ENCODE measurements at regions not wholly inside any gene's neighbourhood (a gene's known extent, or its start where the extent isn't known, plus 50 kb on each side); places are given as distances from the start of the nearest gene placed in this dataset.

DNA sequence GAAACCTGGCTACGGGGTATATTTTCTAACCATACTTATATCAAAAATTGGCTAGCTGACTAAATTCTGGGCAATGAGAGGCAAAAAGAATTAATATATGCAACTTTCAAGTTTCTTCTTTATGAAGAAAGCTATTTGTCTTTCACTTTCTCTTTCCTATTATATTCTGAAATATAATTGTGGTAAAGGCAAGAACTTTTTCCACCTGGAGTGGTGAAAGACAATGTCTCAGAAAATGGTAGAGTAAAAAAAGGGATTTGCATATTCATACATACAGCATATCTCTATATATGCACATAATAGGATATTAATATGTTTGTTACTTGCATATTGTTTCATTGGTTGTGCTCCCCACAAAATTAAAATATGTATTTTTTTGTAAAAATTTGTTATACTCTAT, 793.8 kb downstream of the PLA2G4A start:
- TF ChIP-seq, protein P1, sequence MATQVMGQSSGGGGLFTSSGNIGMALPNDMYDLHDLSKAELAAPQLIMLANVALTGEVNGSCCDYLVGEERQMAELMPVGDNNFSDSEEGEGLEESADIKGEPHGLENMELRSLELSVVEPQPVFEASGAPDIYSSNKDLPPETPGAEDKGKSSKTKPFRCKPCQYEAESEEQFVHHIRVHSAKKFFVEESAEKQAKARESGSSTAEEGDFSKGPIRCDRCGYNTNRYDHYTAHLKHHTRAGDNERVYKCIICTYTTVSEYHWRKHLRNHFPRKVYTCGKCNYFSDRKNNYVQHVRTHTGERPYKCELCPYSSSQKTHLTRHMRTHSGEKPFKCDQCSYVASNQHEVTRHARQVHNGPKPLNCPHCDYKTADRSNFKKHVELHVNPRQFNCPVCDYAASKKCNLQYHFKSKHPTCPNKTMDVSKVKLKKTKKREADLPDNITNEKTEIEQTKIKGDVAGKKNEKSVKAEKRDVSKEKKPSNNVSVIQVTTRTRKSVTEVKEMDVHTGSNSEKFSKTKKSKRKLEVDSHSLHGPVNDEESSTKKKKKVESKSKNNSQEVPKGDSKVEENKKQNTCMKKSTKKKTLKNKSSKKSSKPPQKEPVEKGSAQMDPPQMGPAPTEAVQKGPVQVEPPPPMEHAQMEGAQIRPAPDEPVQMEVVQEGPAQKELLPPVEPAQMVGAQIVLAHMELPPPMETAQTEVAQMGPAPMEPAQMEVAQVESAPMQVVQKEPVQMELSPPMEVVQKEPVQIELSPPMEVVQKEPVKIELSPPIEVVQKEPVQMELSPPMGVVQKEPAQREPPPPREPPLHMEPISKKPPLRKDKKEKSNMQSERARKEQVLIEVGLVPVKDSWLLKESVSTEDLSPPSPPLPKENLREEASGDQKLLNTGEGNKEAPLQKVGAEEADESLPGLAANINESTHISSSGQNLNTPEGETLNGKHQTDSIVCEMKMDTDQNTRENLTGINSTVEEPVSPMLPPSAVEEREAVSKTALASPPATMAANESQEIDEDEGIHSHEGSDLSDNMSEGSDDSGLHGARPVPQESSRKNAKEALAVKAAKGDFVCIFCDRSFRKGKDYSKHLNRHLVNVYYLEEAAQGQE (IDR thresholded peaks at IDR 0.05; ENCODE audit: borderline replicate concordance), result no peak
- TF ChIP-seq, protein P2, sequence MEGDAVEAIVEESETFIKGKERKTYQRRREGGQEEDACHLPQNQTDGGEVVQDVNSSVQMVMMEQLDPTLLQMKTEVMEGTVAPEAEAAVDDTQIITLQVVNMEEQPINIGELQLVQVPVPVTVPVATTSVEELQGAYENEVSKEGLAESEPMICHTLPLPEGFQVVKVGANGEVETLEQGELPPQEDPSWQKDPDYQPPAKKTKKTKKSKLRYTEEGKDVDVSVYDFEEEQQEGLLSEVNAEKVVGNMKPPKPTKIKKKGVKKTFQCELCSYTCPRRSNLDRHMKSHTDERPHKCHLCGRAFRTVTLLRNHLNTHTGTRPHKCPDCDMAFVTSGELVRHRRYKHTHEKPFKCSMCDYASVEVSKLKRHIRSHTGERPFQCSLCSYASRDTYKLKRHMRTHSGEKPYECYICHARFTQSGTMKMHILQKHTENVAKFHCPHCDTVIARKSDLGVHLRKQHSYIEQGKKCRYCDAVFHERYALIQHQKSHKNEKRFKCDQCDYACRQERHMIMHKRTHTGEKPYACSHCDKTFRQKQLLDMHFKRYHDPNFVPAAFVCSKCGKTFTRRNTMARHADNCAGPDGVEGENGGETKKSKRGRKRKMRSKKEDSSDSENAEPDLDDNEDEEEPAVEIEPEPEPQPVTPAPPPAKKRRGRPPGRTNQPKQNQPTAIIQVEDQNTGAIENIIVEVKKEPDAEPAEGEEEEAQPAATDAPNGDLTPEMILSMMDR (IDR thresholded peaks at IDR 0.05; ENCODE audit: poor library complexity, severe bottlenecking), result no peak
- TF ChIP-seq EZH2 (IDR thresholded peaks at IDR 0.05; ENCODE audit: borderline replicate concordance, insufficient read depth, low read length, poor library complexity, severe bottlenecking) (no peak), SMC3 (conservative IDR thresholded peaks at IDR 0.05; ENCODE audit: poor library complexity) (no peak), POLR2AphosphoS5 (IDR thresholded peaks at IDR 0.05) (no peak)
